ENCODE measurements at regions not wholly inside any gene's neighbourhood (a gene's known extent, or its start where the extent isn't known, plus 50 kb on each side); places are given as distances from the start of the nearest gene placed in this dataset.

GRCh38 chr16:22633280-22633679 is 122.6 kb downstream of the NPIPB5 start:
- no peak for TF ChIP-seq CTCF (IDR thresholded peaks at IDR 0.05)
- no peak for TF ChIP-seq POLR2A (IDR thresholded peaks at IDR 0.05)
